HepG2 (cell line): ENCODE measurements at regions not wholly inside any gene's neighbourhood (a gene's known extent, or its start where the extent isn't known, plus 50 kb on each side); places are given as distances from the start of the nearest gene placed in this dataset.

Source experiments
- ATF7 ChIP-seq, 2 experiments: fragments of 450-650 bp in 1 of 2; sonication (generic) in 1 of 2; formaldehyde crosslinking in 1 of 2; IDR thresholded peaks; 2 replicates each; pipeline versions ENCODE4 v1.4.0 to v1.6.1; 2016 to 2020; ENCODE audit warnings: antibody characterized with exemption in 1 of 2, mild to moderate bottlenecking in 1 of 2, missing genetic modification reagents in 1 of 2
- DPF2 ChIP-seq: sonication (generic); formaldehyde crosslinking; IDR thresholded peaks from 2 replicates; pipeline ENCODE4 v1.4.0; 2020; ENCODE audit warnings: mild to moderate bottlenecking, low read depth, missing genetic modification reagents, borderline replicate concordance
- EHMT2 ChIP-seq: fragments of 200-600 bp; sonication (generic); IDR thresholded peaks from 2 replicates; pipeline ENCODE4 v1.7.0; 2017; ENCODE audit warnings: antibody characterized with exemption, low read depth, low read length, borderline replicate concordance
- EZH2 ChIP-seq: conservative IDR thresholded peaks from 2 replicates; pipeline ENCODE4 v1.6.1; 2012; ENCODE audit warnings: mild to moderate bottlenecking, low read depth, low read length, moderate library complexity
- FOXM1 ChIP-seq: sonication (generic); formaldehyde crosslinking; IDR thresholded peaks from 2 replicates; pipeline ENCODE4 v1.5.0; 2020; ENCODE audit warnings: missing genetic modification reagents
- MEIS1 ChIP-seq: sonication (generic); formaldehyde crosslinking; IDR thresholded peaks from 2 replicates; pipeline ENCODE4 v1.9.0; 2021; ENCODE audit warnings: mild to moderate bottlenecking, missing genetic modification reagents, moderate library complexity, borderline replicate concordance
- POLR2A ChIP-seq, 2 experiments: IDR thresholded peaks; 2 replicates each; pipeline ENCODE4 v1.6.1; 2011; ENCODE audit warnings: low read depth in 2 of 2, low read length in 2 of 2, mild to moderate bottlenecking in 1 of 2, moderate library complexity in 1 of 2; ENCODE audit not compliant: insufficient read depth in 1 of 2
- RAD51 ChIP-seq: fragments of 450-650 bp; IDR thresholded peaks from 2 replicates; pipeline ENCODE4 v1.6.1; 2016; ENCODE audit warnings: borderline replicate concordance
- TAF1 ChIP-seq: sonication (generic); formaldehyde crosslinking; IDR thresholded peaks from 2 replicates; pipeline ENCODE4 v1.4.0; 2020; ENCODE audit warnings: missing genetic modification reagents
- ZNF121 ChIP-seq: sonication (generic); formaldehyde crosslinking; IDR thresholded peaks from 2 replicates; pipeline ENCODE4 v1.5.0; 2020; ENCODE audit warnings: mild to moderate bottlenecking, missing genetic modification reagents
- ZNF547 ChIP-seq: sonication (generic); formaldehyde crosslinking; IDR thresholded peaks from 2 replicates; pipeline ENCODE4 v1.5.1; 2020; ENCODE audit warnings: mild to moderate bottlenecking, missing genetic modification reagents
- TF ChIP-seq, protein P1 (sequence below): sonication (generic); formaldehyde crosslinking; IDR thresholded peaks from 2 replicates; pipeline ENCODE4 v1.4.0; 2020; ENCODE audit warnings: mild to moderate bottlenecking, missing genetic modification reagents
- TF ChIP-seq, protein P2 (sequence below): sonication (generic); formaldehyde crosslinking; IDR thresholded peaks from 2 replicates; pipeline ENCODE4 v1.5.0; 2020; ENCODE audit warnings: mild to moderate bottlenecking, missing genetic modification reagents, moderate library complexity
- TF ChIP-seq, protein P3 (sequence below): IDR thresholded peaks from 2 replicates; pipeline ENCODE4 v1.4.0; 2020; ENCODE audit warnings: mild to moderate bottlenecking, missing genetic modification reagents

DNA sequence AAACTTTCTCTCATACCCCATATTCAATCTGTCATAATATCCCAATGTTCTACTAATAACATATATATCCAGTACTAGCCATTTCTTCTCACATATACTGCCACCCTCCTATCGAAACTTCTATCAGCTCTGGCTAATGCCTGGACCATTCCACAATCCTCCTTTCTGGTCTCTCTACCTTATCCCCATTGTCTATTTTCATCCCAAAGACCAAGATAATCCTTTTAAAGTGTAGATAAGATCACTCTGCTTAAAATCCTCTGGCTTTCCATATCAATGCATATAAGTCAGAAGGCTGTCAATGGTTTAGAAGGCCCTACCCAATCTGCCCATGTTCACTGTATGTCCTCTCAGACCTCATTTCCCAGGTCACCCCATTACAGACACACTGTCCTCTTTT lies 229.6 kb downstream of the ZEB2 start:
- TF ChIP-seq EZH2 (no peak), EHMT2 (no peak), DPF2 (CRISPR knock-in tag) (no peak), FOXM1 (CRISPR knock-in tag) (no peak), MEIS1 (CRISPR knock-in tag) (no peak), ZNF547 (CRISPR knock-in tag) (no peak), TAF1 (CRISPR knock-in tag) (no peak), POLR2A (IDR thresholded peaks at IDR 0.05; ENCODE audit: insufficient read depth in 1 of 2, low read depth in 2 of 2, low read length in 2 of 2) (no peak), RAD51 (no peak), ATF7 (IDR thresholded peaks at IDR 0.05) (no peak), ATF7 (CRISPR knock-in tag; IDR thresholded peaks at IDR 0.05) (no peak), ZNF121 (no peak)
- TF ChIP-seq, protein P1, sequence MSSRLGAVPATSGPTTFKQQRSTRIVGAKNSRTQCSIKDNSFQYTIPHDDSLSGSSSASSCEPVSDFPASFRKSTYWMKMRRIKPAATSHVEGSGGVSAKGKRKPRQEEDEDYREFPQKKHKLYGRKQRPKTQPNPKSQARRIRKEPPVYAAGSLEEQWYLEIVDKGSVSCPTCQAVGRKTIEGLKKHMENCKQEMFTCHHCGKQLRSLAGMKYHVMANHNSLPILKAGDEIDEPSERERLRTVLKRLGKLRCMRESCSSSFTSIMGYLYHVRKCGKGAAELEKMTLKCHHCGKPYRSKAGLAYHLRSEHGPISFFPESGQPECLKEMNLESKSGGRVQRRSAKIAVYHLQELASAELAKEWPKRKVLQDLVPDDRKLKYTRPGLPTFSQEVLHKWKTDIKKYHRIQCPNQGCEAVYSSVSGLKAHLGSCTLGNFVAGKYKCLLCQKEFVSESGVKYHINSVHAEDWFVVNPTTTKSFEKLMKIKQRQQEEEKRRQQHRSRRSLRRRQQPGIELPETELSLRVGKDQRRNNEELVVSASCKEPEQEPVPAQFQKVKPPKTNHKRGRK (CRISPR knock-in tag) = no peak
- TF ChIP-seq, protein P2, sequence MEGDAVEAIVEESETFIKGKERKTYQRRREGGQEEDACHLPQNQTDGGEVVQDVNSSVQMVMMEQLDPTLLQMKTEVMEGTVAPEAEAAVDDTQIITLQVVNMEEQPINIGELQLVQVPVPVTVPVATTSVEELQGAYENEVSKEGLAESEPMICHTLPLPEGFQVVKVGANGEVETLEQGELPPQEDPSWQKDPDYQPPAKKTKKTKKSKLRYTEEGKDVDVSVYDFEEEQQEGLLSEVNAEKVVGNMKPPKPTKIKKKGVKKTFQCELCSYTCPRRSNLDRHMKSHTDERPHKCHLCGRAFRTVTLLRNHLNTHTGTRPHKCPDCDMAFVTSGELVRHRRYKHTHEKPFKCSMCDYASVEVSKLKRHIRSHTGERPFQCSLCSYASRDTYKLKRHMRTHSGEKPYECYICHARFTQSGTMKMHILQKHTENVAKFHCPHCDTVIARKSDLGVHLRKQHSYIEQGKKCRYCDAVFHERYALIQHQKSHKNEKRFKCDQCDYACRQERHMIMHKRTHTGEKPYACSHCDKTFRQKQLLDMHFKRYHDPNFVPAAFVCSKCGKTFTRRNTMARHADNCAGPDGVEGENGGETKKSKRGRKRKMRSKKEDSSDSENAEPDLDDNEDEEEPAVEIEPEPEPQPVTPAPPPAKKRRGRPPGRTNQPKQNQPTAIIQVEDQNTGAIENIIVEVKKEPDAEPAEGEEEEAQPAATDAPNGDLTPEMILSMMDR = no peak
- TF ChIP-seq, protein P3, sequence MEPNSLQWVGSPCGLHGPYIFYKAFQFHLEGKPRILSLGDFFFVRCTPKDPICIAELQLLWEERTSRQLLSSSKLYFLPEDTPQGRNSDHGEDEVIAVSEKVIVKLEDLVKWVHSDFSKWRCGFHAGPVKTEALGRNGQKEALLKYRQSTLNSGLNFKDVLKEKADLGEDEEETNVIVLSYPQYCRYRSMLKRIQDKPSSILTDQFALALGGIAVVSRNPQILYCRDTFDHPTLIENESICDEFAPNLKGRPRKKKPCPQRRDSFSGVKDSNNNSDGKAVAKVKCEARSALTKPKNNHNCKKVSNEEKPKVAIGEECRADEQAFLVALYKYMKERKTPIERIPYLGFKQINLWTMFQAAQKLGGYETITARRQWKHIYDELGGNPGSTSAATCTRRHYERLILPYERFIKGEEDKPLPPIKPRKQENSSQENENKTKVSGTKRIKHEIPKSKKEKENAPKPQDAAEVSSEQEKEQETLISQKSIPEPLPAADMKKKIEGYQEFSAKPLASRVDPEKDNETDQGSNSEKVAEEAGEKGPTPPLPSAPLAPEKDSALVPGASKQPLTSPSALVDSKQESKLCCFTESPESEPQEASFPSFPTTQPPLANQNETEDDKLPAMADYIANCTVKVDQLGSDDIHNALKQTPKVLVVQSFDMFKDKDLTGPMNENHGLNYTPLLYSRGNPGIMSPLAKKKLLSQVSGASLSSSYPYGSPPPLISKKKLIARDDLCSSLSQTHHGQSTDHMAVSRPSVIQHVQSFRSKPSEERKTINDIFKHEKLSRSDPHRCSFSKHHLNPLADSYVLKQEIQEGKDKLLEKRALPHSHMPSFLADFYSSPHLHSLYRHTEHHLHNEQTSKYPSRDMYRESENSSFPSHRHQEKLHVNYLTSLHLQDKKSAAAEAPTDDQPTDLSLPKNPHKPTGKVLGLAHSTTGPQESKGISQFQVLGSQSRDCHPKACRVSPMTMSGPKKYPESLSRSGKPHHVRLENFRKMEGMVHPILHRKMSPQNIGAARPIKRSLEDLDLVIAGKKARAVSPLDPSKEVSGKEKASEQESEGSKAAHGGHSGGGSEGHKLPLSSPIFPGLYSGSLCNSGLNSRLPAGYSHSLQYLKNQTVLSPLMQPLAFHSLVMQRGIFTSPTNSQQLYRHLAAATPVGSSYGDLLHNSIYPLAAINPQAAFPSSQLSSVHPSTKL = no peak
